Memory B cell (primary cell): ENCODE measurements at regions not wholly inside any gene's neighbourhood (a gene's known extent, or its start where the extent isn't known, plus 50 kb on each side); places are given as distances from the start of the nearest gene placed in this dataset.

Experiments
- ATAC-seq: fragments of 150-1000 bp; cut with Tn5 transposase; 2 replicates; pipeline ENCODE4 v1.10.0; 2021; ENCODE audit warnings: low read depth, mild to moderate bottlenecking, moderate library complexity
- DNase-seq, 2 donors: peaks; one replicate each; pipeline ENCODE4 v3.0.0; 2022; ENCODE audit warnings: low spot score in 2 of 2
- H3K27ac Mint-ChIP-seq: one replicate; pipeline ENCODE4 v1.8.0; 2022; ENCODE audit warnings: mild to moderate bottlenecking, moderate library complexity, mixed read lengths
- H3K27me3 Mint-ChIP-seq: one replicate; pipeline ENCODE4 v1.8.0; 2022; ENCODE audit warnings: mixed read lengths
- H3K36me3 Mint-ChIP-seq: one replicate; pipeline ENCODE4 v1.8.0; 2022; ENCODE audit warnings: mild to moderate bottlenecking, mixed read lengths
- H3K4me1 Mint-ChIP-seq: one replicate; pipeline ENCODE4 v1.8.0; 2022; ENCODE audit warnings: mixed read lengths
- H3K4me3 Mint-ChIP-seq: one replicate; pipeline ENCODE4 v1.8.0; 2022; ENCODE audit warnings: mild to moderate bottlenecking, moderate library complexity, mixed read lengths
- H3K9me3 Mint-ChIP-seq: one replicate; pipeline ENCODE4 v1.8.0; 2022; ENCODE audit warnings: mixed read lengths

DNA sequence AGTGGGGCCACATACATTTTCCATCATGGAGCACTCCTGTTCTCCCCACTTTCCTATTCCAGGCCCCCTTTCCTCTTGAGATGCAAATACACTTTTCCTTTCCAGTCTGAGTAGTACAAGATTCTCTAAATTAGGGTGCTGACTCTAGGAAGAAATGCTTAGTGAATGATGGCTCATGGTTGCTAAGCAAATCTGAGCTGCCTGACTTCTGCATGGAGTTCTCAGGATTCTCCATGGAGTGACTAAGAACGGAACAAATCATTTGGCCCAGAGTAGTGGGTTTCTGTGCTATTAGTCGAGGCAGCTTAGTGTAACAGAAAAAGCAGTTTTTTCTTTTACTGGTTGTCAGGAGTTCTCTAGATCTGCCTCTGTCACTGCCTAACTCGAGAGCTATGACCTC is 65.4 kb upstream of the NTM start:
- H3K36me3 Mint-ChIP-seq, result no peaks in the 10 kb centered on the region
- DNase-seq, result no peak
- H3K4me3 Mint-ChIP-seq, result no peak overlapping the region

DNA sequence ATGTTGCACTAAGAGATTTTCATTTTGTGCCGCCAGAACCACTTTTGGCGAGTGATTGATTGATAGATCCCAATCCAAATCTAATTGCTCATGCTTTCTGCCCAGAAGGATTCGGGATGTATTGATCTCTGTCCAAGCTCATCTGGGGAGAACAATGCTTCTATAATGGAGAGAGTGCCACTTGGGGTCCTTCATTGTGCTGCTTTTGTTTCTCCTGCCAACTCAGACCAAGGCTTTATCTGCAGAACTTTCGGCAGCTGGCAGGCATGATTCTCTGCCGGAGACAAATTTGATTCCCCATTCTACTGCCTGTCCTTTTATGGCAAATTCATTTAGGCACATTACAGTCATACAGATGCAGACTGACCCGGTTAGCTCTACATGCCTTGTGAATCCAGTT is 62.9 kb upstream of the NTM start:
- Mint-ChIP-seq H3K4me1 (no peaks in the 10 kb centered on the region), H3K27ac (no peak overlapping the region), H3K27me3 (no peaks in the 10 kb centered on the region), H3K4me3 (no peak overlapping the region), H3K9me3 (no peaks in the 10 kb centered on the region), H3K36me3 (no peaks in the 10 kb centered on the region)
- DNase-seq, result no peak
- no peak for ATAC-seq

More for the DNA sequence above, 65.4 kb upstream of the NTM start:
- no peak overlapping the region for H3K27ac Mint-ChIP-seq
- no peak for ATAC-seq
- H3K4me1 Mint-ChIP-seq, result no peaks in the 10 kb centered on the region
- peaks cover 2% of the 10 kb centered on the region for H3K9me3 Mint-ChIP-seq
- peaks cover 3% of the 10 kb centered on the region for H3K27me3 Mint-ChIP-seq

DNA sequence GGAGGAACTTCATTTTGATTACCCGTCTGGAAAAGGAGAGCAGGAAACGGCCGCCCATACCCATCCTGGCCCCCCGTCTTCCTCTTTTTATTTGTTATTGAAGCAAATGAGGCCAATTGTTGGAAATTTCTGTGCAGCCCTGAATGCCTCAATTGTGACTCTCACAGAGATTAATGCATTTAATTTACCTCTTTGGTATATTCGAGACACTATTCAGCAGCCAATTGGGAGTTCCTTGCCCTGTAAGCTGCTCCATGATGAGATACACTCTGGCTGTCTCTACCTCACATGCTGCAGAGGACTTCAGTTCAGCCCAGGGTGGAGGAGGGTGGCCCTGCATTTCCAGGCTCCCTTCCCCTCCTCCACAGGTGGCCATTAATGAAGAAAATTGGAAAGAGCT is 60.6 kb upstream of the NTM start:
- no peak overlapping the region for H3K27ac Mint-ChIP-seq
- DNase-seq, result no peak
- H3K4me1 Mint-ChIP-seq, result no peaks in the 10 kb centered on the region
- no peak for ATAC-seq
- no peaks in the 10 kb centered on the region for H3K27me3 Mint-ChIP-seq
- no peaks in the 10 kb centered on the region for H3K36me3 Mint-ChIP-seq
- peaks cover 2% of the 10 kb centered on the region for H3K9me3 Mint-ChIP-seq
- no peak overlapping the region for H3K4me3 Mint-ChIP-seq

DNA sequence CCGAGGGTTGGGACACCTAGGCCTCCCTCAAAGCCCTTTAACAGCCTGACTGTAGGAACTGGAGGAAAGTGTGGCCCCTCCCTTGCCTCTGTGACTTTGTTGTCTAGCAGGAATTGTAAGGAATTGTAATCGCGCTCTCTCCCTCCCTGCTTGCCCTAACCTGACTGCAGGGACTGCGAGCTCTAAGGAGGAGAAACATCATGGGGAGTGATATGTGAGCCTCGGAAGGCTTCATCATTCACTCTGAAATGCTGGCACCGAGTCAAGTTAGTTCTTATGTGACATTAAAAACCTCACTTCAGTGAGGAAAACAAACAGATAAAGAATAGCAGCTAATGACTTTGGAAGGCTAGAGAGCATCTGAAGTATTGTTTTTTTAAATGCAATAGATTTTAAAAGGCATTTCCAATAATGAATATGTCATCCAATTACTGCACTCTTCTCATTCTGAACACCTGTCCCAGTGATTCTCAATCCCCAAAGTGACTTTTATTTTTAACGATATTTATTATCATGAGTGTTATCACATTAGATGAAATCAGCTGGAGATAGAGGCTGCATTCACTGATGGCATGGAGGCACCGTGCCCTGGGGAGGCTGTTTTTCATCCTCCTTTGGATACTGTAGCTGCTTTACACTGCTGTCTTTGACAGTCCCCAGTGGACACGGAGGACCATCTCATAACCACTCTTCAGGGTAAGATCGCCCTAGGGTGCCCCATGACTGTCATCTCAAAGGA is 58.5 kb upstream of the NTM start:
- Mint-ChIP-seq H3K4me3 (no peak overlapping the region), H3K27ac (no peak overlapping the region), H3K36me3 (no peaks in the 10 kb centered on the region), H3K4me1 (no peaks in the 10 kb centered on the region), H3K27me3 (no peaks in the 10 kb centered on the region), H3K9me3 (peaks cover 2% of the 10 kb centered on the region)
- ATAC-seq (no peak), DNase-seq (no peak)
